ENCODE measurements at regions not wholly inside any gene's neighbourhood (a gene's known extent, or its start where the extent isn't known, plus 50 kb on each side); places are given as distances from the start of the nearest gene placed in this dataset.

GRCh38 chr2:147041121-147041494 lies 803.7 kb upstream of the ACVR2A start:
- Histone ChIP-seq H3K4me2 (ENCODE audit: low read length) (no peak overlapping the region), H3K27me3 (ENCODE audit: insufficient read depth, low read length) (no peaks in the 10 kb centered on the region), H4K20me1 (ENCODE audit: insufficient read depth, low read length) (no peaks in the 10 kb centered on the region), H3K9me3 (ENCODE audit: insufficient read depth, low read depth, low read length) (no peaks in the 10 kb centered on the region), H3K36me3 (ENCODE audit: insufficient read depth, low read length) (no peaks in the 10 kb centered on the region), H3K4me3 (ENCODE audit: insufficient read depth, low read depth, low read length) (no peak overlapping the region), H2AFZ (ENCODE audit: low read depth, low read length) (no peak overlapping the region), H3K27ac (ENCODE audit: low read depth, low read length) (no peak overlapping the region), H3K4me1 (ENCODE audit: insufficient read depth, low read length) (no peaks in the 10 kb centered on the region), H3K9ac (ENCODE audit: low read length) (no peak overlapping the region), H3K79me2 (ENCODE audit: insufficient read depth, low read length) (no peaks in the 10 kb centered on the region)
- Mint-ChIP-seq H3K27ac (ENCODE audit: unreplicated experiment) (no peak overlapping the region), H3K36me3 (ENCODE audit: low read depth, unreplicated experiment) (no peaks in the 10 kb centered on the region), H3K9me3 (ENCODE audit: unreplicated experiment) (no peaks in the 10 kb centered on the region), H3K4me1 (ENCODE audit: low read depth, unreplicated experiment) (no peaks in the 10 kb centered on the region), H3K27me3 (ENCODE audit: low read depth, unreplicated experiment) (no peaks in the 10 kb centered on the region), H3K4me3 (ENCODE audit: unreplicated experiment) (no peak overlapping the region)
- DNase-seq (ENCODE audit: low read depth) = no peak
- no peak for FAIRE-seq
- no peak for TF ChIP-seq EZH2 (IDR thresholded peaks at IDR 0.05; ENCODE audit: insufficient read depth, low read length)
- TF ChIP-seq CTCF (IDR thresholded peaks at IDR 0.05; ENCODE audit: insufficient read depth, low read depth, low read length) = no peak

GRCh38 chr2:147040298-147041120 lies 804.3 kb upstream of the ACVR2A start:
- TF ChIP-seq CTCF (IDR thresholded peaks at IDR 0.05; ENCODE audit: insufficient read depth, low read depth, low read length) (no peak), EZH2 (IDR thresholded peaks at IDR 0.05; ENCODE audit: insufficient read depth, low read length) (no peak)
- H3K79me2 ChIP-seq (ENCODE audit: insufficient read depth, low read length) = no peaks in the 10 kb centered on the region
- FAIRE-seq (no peak), DNase-seq (ENCODE audit: low read depth) (no peak)
- Mint-ChIP-seq H3K4me1 (ENCODE audit: low read depth, unreplicated experiment) (no peaks in the 10 kb centered on the region), H3K27me3 (ENCODE audit: low read depth, unreplicated experiment) (no peaks in the 10 kb centered on the region), H3K27ac (ENCODE audit: unreplicated experiment) (no peak overlapping the region), H3K4me3 (ENCODE audit: unreplicated experiment) (no peak overlapping the region), H3K9me3 (ENCODE audit: unreplicated experiment) (no peaks in the 10 kb centered on the region), H3K36me3 (ENCODE audit: low read depth, unreplicated experiment) (no peaks in the 10 kb centered on the region)
- no peaks in the 10 kb centered on the region for H3K36me3 ChIP-seq (ENCODE audit: insufficient read depth, low read length)
- H4K20me1 ChIP-seq (ENCODE audit: insufficient read depth, low read length) = no peaks in the 10 kb centered on the region
- H3K27ac ChIP-seq (ENCODE audit: low read depth, low read length) = no peak overlapping the region
- H2AFZ ChIP-seq (ENCODE audit: low read depth, low read length) = no peak overlapping the region
- H3K4me1 ChIP-seq (ENCODE audit: insufficient read depth, low read length) = no peaks in the 10 kb centered on the region
- H3K4me3 ChIP-seq (ENCODE audit: insufficient read depth, low read depth, low read length) = no peak overlapping the region
- no peak overlapping the region for H3K4me2 ChIP-seq (ENCODE audit: low read length)
- no peaks in the 10 kb centered on the region for H3K9me3 ChIP-seq (ENCODE audit: insufficient read depth, low read depth, low read length)
- H3K9ac ChIP-seq (ENCODE audit: low read length) = no peak overlapping the region
- no peaks in the 10 kb centered on the region for H3K27me3 ChIP-seq (ENCODE audit: insufficient read depth, low read length)

GRCh38 chr2:147037048-147037447 lies 807.8 kb upstream of the ACVR2A start:
- no peaks in the 10 kb centered on the region for H3K27me3 Mint-ChIP-seq (ENCODE audit: low read depth, unreplicated experiment)
- Histone ChIP-seq H4K20me1 (ENCODE audit: insufficient read depth, low read length) (no peaks in the 10 kb centered on the region), H3K4me2 (ENCODE audit: low read length) (no peak overlapping the region), H3K9me3 (ENCODE audit: insufficient read depth, low read depth, low read length) (no peaks in the 10 kb centered on the region), H3K36me3 (ENCODE audit: insufficient read depth, low read length) (no peaks in the 10 kb centered on the region), H3K9ac (ENCODE audit: low read length) (no peak overlapping the region), H3K27ac (ENCODE audit: low read depth, low read length) (no peak overlapping the region), H3K4me1 (ENCODE audit: insufficient read depth, low read length) (peaks cover 1% of the 10 kb centered on the region), H3K4me3 (ENCODE audit: insufficient read depth, low read depth, low read length) (no peak overlapping the region), H3K27me3 (ENCODE audit: insufficient read depth, low read length) (no peaks in the 10 kb centered on the region), H2AFZ (ENCODE audit: low read depth, low read length) (no peak overlapping the region), H3K79me2 (ENCODE audit: insufficient read depth, low read length) (no peaks in the 10 kb centered on the region)
- no peaks in the 10 kb centered on the region for H3K36me3 Mint-ChIP-seq (ENCODE audit: low read depth, unreplicated experiment)
- H3K4me1 Mint-ChIP-seq (ENCODE audit: low read depth, unreplicated experiment) = peaks cover 9% of the 10 kb centered on the region
- FAIRE-seq (no peak), DNase-seq (ENCODE audit: low read depth) (no peak)
- no peaks in the 10 kb centered on the region for H3K9me3 Mint-ChIP-seq (ENCODE audit: unreplicated experiment)
- H3K4me3 Mint-ChIP-seq (ENCODE audit: unreplicated experiment) = no peak overlapping the region
- no peak overlapping the region for H3K27ac Mint-ChIP-seq (ENCODE audit: unreplicated experiment)
- TF ChIP-seq EZH2 (IDR thresholded peaks at IDR 0.05; ENCODE audit: insufficient read depth, low read length) (no peak), CTCF (IDR thresholded peaks at IDR 0.05; ENCODE audit: insufficient read depth, low read depth, low read length) (no peak)

Data from astrocyte (in vitro differentiated cells and primary cell).